Colonic mucosa (tissue), 4 donors: ENCODE measurements at regions not wholly inside any gene's neighbourhood (a gene's known extent, or its start where the extent isn't known, plus 50 kb on each side); places are given as distances from the start of the nearest gene placed in this dataset.

Source experiments
- DNase-seq: peaks from one replicate; pipeline ENCODE4 v3.0.0-alpha.2; 2020
- H3K27ac ChIP-seq: fragments of 200-600 bp; one replicate; pipeline ENCODE4 v1.8.0; 2021
- H3K27me3 ChIP-seq: fragments of 200-600 bp; one replicate; pipeline ENCODE4 v1.8.0; 2021
- H3K36me3 ChIP-seq: fragments of 200-600 bp; one replicate; pipeline ENCODE4 v1.8.0; 2021
- H3K4me1 ChIP-seq: fragments of 200-600 bp; one replicate; pipeline ENCODE4 v1.8.0; 2021; ENCODE audit warnings: mild to moderate bottlenecking
- H3K4me3 ChIP-seq: fragments of 200-600 bp; one replicate; pipeline ENCODE4 v1.8.0; 2021
- H3K9ac ChIP-seq, 2 donors: one replicate each; pipeline ENCODE4 v1.7.0; 2013; ENCODE audit warnings: control low read depth in 2 of 2, low read depth in 2 of 2, low read length in 2 of 2
- H3K9me3 ChIP-seq: fragments of 200-600 bp; one replicate; pipeline ENCODE4 v1.8.0; 2021
- CTCF ChIP-seq: fragments of 200-600 bp; IDR thresholded peaks from one replicate; pipeline ENCODE4 v1.8.0; 2022; ENCODE audit warnings: antibody characterized with exemption, mild to moderate bottlenecking
- intact Hi-C: fragments of 100-400 bp; cut with DNase I; formaldehyde crosslinking; loops from one replicate; pipeline ENCODE4 v1.14.1; 2022
- donor health status: healthy.
- donor health status: DM: no; HTN: no; CAD: no.
- donor health status: DM: no; HTN: no; CAD: no.

- intact Hi-C loops: no loop called here
- H3K27ac ChIP-seq: no peak overlapping the region
- no peaks in the 10 kb centered on the region for H3K36me3 ChIP-seq
- DNase-seq: no peak
- H3K27me3 ChIP-seq: no peaks in the 10 kb centered on the region
- H3K9ac ChIP-seq: no peak overlapping the region
- no peaks in the 10 kb centered on the region for H3K9me3 ChIP-seq
- no peak overlapping the region for H3K4me3 ChIP-seq
- no peaks in the 10 kb centered on the region for H3K4me1 ChIP-seq
- TF ChIP-seq CTCF: no peak
Measured at GRCh38 chr1:213484758-213485157, 433.7 kb downstream of the RPS6KC1 start.

- no peaks in the 10 kb centered on the region for H3K27me3 ChIP-seq
- H3K27ac ChIP-seq: no peak overlapping the region
- intact Hi-C loops: no loop called here
- H3K4me1 ChIP-seq: no peaks in the 10 kb centered on the region
- no peaks in the 10 kb centered on the region for H3K36me3 ChIP-seq
- H3K9ac ChIP-seq: no peak overlapping the region
- no peak for TF ChIP-seq CTCF
- no peak overlapping the region for H3K4me3 ChIP-seq
- DNase-seq: no peak
- H3K9me3 ChIP-seq: no peaks in the 10 kb centered on the region
Measured at GRCh38 chr1:213486488-213486887, 435.4 kb downstream of the RPS6KC1 start.

GRCh38 chr1:213491468-213491867 lies 440.4 kb downstream of the RPS6KC1 start:
- Histone ChIP-seq H3K27ac (no peak overlapping the region), H3K9ac (no peak overlapping the region), H3K4me3 (no peak overlapping the region), H3K9me3 (no peaks in the 10 kb centered on the region), H3K4me1 (no peaks in the 10 kb centered on the region), H3K36me3 (no peaks in the 10 kb centered on the region), H3K27me3 (no peaks in the 10 kb centered on the region)
- no peak for DNase-seq
- no peak for TF ChIP-seq CTCF
- intact Hi-C loops: no loop called here

GRCh38 chr1:213492161-213493041 lies 441.4 kb downstream of the RPS6KC1 start:
- Histone ChIP-seq H3K4me3 (no peak overlapping the region), H3K9ac (no peak overlapping the region), H3K27ac (no peak overlapping the region), H3K36me3 (no peaks in the 10 kb centered on the region), H3K4me1 (no peaks in the 10 kb centered on the region), H3K27me3 (no peaks in the 10 kb centered on the region), H3K9me3 (no peaks in the 10 kb centered on the region)
- intact Hi-C loops: no loop called here
- TF ChIP-seq CTCF: no peak
- DNase-seq: no peak

GRCh38 chr1:213499444-213499843 lies 448.4 kb downstream of the RPS6KC1 start:
- no peaks in the 10 kb centered on the region for H3K36me3 ChIP-seq
- no peak overlapping the region for H3K4me3 ChIP-seq
- H3K9me3 ChIP-seq: no peaks in the 10 kb centered on the region
- no peak for TF ChIP-seq CTCF
- DNase-seq: no peak
- no peak overlapping the region for H3K9ac ChIP-seq
- no peaks in the 10 kb centered on the region for H3K4me1 ChIP-seq
- H3K27me3 ChIP-seq: no peaks in the 10 kb centered on the region
- no peak overlapping the region for H3K27ac ChIP-seq
- intact Hi-C loops: no loop called here
